GM10248 (cell line): ENCODE measurements at regions not wholly inside any gene's neighbourhood (a gene's known extent, or its start where the extent isn't known, plus 50 kb on each side); places are given as distances from the start of the nearest gene placed in this dataset.

Source experiments
- CTCF ChIA-PET: fragments of 300-600 bp; sonication (Branson Sonifier 250); formaldehyde crosslinking; extraction: SDS; loops from one replicate; lab custom pipeline; 2021; ENCODE audit warnings: antibody characterized with exemption; lab: Yijun Ruan, JAX
- POLR2A ChIA-PET: fragments of 350-650 bp; sonication (Branson Sonifier 250); formaldehyde crosslinking; extraction: SDS; loops from one replicate; lab custom pipeline; 2020; ENCODE audit warnings: antibody characterized with exemption; lab: Yijun Ruan, JAX
- DNase-seq: peaks from one replicate; pipeline ENCODE4 v3.0.0; 2012; ENCODE audit errors: extremely low spot score
- TF ChIP-seq, protein P1 (sequence below): IDR thresholded peaks from 2 replicates; pipeline ENCODE4 v1.5.1; 2012; ENCODE audit warnings: mild to moderate bottlenecking, low read depth; ENCODE audit errors: extremely low read depth, missing control alignments, control extremely low read depth

DNA sequence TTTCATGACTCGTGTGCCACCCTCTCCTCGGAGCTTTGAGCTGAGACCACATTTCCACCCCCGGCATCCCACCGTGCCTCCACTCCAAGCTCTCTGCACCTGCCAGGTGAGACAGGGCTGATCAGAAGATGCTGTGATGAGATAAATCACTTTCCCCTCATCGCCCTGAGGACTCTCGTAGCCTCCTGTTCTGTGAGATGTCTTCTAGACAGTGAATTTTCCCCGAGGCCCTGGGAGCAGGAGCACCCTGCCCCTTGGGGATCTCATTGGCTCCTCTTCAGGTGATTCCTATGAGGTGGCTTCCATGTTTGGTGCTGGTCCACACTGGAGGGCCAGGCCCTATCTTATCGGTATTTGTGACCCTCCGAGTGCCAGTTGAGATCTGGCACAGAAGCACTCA lies 154.0 kb upstream of the TSHZ3 start:
- TF ChIP-seq, protein P1, sequence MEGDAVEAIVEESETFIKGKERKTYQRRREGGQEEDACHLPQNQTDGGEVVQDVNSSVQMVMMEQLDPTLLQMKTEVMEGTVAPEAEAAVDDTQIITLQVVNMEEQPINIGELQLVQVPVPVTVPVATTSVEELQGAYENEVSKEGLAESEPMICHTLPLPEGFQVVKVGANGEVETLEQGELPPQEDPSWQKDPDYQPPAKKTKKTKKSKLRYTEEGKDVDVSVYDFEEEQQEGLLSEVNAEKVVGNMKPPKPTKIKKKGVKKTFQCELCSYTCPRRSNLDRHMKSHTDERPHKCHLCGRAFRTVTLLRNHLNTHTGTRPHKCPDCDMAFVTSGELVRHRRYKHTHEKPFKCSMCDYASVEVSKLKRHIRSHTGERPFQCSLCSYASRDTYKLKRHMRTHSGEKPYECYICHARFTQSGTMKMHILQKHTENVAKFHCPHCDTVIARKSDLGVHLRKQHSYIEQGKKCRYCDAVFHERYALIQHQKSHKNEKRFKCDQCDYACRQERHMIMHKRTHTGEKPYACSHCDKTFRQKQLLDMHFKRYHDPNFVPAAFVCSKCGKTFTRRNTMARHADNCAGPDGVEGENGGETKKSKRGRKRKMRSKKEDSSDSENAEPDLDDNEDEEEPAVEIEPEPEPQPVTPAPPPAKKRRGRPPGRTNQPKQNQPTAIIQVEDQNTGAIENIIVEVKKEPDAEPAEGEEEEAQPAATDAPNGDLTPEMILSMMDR: no peak
- ChIA-PET CTCF (no interaction called here), POLR2A (no interaction called here)
- no peak for DNase-seq

DNA sequence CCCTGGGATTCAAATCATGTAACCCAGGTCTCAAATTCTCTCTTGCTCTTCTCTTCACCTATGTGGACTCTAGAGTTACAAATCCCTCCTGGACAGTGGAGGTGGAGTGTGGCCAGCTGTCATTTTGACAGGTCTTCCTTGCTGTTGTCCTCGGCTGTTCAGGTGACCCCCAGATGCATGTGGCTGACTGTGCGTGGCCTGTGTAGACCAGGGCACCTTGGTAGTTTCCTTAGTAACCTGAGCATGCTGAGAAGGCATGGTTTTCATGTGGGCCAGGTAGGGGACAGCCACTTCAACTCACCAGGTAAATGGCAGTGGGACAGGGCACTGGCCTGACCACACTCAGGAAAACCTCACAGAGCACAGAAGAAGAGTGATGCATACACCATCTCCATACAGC lies 155.0 kb upstream of the TSHZ3 start:
- DNase-seq: no peak
- ChIA-PET POLR2A (no interaction called here), CTCF (no interaction called here)
- TF ChIP-seq, protein P1: no peak

DNA sequence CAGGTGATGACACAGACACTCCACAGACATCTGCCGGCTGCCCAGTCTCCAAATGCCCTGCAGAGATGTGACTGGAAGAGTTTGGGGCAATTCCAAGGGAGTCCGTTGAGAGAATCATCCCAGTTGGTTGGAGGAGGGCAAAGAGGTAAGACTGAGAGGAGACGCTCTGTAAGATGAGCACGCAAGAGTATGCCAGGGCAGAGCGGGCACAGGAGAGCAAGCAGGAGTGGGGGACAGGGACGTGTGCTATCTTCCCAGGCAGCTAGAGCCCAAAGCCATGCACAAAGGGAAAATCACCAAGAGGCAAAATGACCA lies 156.3 kb upstream of the TSHZ3 start:
- DNase-seq: no peak
- POLR2A ChIA-PET: no interaction called here
- TF ChIP-seq, protein P1: no peak
- CTCF ChIA-PET: no interaction called here

DNA sequence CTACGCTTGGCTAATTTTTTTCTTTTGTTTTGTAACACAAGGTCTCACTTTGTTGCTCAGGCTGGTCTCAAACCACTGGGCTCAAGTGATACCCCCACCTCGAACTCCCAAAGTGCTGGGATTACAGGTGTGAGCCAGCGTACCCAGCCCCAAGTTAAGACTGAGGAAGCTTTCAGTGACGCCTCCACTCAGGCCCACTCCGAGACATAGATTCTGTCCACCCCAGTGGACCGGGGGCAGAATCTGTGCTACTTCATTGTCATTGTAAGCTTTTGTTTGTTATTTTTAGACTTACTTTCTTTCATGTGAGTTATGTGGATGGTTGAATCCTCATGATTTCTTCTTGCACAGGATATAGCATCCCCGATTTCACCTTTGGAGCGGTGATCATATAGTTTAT lies 156.9 kb upstream of the TSHZ3 start:
- TF ChIP-seq, protein P1: no peak
- no peak for DNase-seq
- CTCF ChIA-PET: no interaction called here
- POLR2A ChIA-PET: no interaction called here

DNA sequence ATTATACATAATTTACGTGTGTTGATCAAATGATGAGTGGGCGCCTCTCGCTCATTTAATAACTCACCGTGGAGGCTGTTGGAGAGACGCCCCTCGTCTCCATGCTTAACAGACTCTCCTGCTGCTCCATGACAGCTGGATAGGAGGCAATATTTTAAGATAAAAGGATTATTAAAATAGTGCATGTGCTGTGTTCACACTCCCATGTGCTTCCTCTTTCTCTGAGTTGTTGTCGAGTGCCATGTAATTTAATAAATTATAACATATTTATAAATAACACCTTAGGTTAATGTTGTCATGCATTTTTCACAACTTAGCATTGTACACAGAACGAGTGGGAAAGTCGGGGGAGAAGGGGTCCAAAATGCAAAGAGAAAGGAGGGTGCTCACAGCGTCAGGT lies 161.4 kb upstream of the TSHZ3 start:
- no peak for DNase-seq
- ChIA-PET CTCF (no interaction called here), POLR2A (no interaction called here)
- TF ChIP-seq, protein P1: no peak

DNA sequence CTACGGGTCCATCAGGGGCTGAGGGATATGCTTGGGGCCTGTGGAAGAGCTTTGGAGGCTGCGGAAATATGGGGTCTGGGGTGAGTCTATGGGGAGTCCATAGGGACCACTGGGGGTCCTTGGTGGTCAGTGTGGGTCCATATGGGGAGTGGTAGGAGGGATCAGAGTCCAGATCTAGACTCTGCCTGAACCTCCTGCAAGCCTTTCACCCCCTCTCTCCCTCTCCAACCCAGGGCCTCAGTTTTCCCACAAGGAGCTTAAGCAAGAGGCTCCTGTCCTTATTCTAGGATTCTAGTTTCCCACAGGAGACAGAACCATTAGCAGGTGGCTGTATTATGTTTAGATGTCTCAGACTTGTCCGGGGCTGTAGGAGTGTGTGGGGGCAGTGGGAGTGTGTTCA lies 161.9 kb upstream of the TSHZ3 start:
- TF ChIP-seq, protein P1: no peak
- ChIA-PET POLR2A (no interaction called here), CTCF (no interaction called here)
- no peak for DNase-seq

DNA sequence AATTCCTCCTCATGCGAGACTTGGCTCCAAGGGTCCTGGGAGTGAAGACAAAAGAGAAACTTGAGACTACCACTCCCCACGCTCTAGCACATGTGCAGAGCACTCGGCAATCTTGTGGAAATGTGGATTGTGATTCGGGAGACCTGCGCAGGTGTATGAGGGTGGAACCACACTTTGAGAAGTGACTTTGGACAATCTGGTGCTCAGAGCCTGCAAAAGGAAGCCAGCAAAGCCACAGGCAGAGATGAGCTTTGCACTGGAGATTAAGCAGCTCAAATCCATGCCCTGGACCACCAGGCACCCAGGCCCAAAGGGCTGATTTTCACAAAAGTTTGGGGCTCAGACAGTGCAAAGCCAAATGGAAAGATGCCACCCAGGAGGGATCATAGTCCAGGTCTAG lies 162.5 kb upstream of the TSHZ3 start:
- no peak for DNase-seq
- TF ChIP-seq, protein P1: no peak
- CTCF ChIA-PET: no interaction called here
- POLR2A ChIA-PET: no interaction called here
